HEK293 (cell line): ENCODE measurements at regions not wholly inside any gene's neighbourhood (a gene's known extent, or its start where the extent isn't known, plus 50 kb on each side); places are given as distances from the start of the nearest gene placed in this dataset.

ENCODE experiments used
- CTCF ChIA-PET: fragments of 350-600 bp; formaldehyde crosslinking; extraction: SDS; loops from one replicate; lab custom pipeline; 2021; ENCODE audit warnings: antibody characterized with exemption; lab: Yijun Ruan, JAX
- POLR2A ChIA-PET: fragments of 300-600 bp; formaldehyde crosslinking; extraction: SDS; loops from one replicate; lab custom pipeline; 2020; ENCODE audit warnings: antibody characterized with exemption, inconsistent platforms; lab: Yijun Ruan, JAX
- H3K27ac ChIP-seq: fragments of 200-500 bp; sonication (Bioruptor generic); 2 replicates; pipeline ENCODE4 v1.5.1; 2014; ENCODE audit warnings: low read depth, low read length, control low read depth, inconsistent platforms; ENCODE audit errors: extremely low read depth
- H3K36me3 ChIP-seq, 2 experiments: fragments of 200-500 bp in 1 of 2; sonication (Bioruptor generic) in 1 of 2; 1 replicate in 1 of 2; 2 replicates in 1 of 2; pipeline ENCODE4 v1.5.1; 2014 to 2017; ENCODE audit warnings: inconsistent platforms in 2 of 2, low read length in 2 of 2; ENCODE audit not compliant: control insufficient read depth in 2 of 2, insufficient read depth in 1 of 2
- H3K4me1 ChIP-seq: fragments of 200-500 bp; sonication (Bioruptor generic); 2 replicates; pipeline ENCODE4 v1.5.1; 2014; ENCODE audit warnings: mild to moderate bottlenecking, low read length, inconsistent platforms; ENCODE audit not compliant: control insufficient read depth, insufficient read depth
- H3K4me3 ChIP-seq: 2 replicates; pipeline ENCODE4 v1.5.1; 2011; ENCODE audit warnings: low read depth, mild to moderate bottlenecking, control low read depth, low read length, moderate library complexity
- H3K9me3 ChIP-seq: fragments of 200-500 bp; sonication (Bioruptor generic); 2 replicates; pipeline ENCODE4 v1.5.1; 2014; ENCODE audit warnings: low read depth, low read length, inconsistent platforms; ENCODE audit not compliant: control insufficient read depth, insufficient read depth
- BCL11A ChIP-seq: fragments of 450-650 bp; formaldehyde crosslinking; IDR thresholded peaks from 2 replicates; pipeline ENCODE4 v1.5.1; 2016; ENCODE audit warnings: low read depth, missing biosample characterization, missing genetic modification characterization
- GFI1B ChIP-seq: fragments of 450-650 bp; formaldehyde crosslinking; IDR thresholded peaks from 2 replicates; pipeline ENCODE4 v1.5.1; 2016; ENCODE audit warnings: missing biosample characterization, missing genetic modification characterization
- KLF9 ChIP-seq: fragments of 450-650 bp; formaldehyde crosslinking; IDR thresholded peaks from 2 replicates; pipeline ENCODE4 v1.5.1; 2016; ENCODE audit warnings: missing biosample characterization, missing genetic modification characterization, low read depth
- PBX3 ChIP-seq: sonication (generic); formaldehyde crosslinking; IDR thresholded peaks from 2 replicates; pipeline ENCODE4 v1.8.1; 2022; ENCODE audit warnings: mild to moderate bottlenecking, moderate library complexity, missing genetic modification reagents
- REPIN1 ChIP-seq: fragments of 450-650 bp; formaldehyde crosslinking; IDR thresholded peaks from 2 replicates; pipeline ENCODE4 v1.5.1; 2017; ENCODE audit warnings: missing biosample characterization, missing genetic modification characterization, low read depth
- SP7 ChIP-seq: fragments of 450-650 bp; formaldehyde crosslinking; IDR thresholded peaks from 2 replicates; pipeline ENCODE4 v1.5.1; 2016; ENCODE audit warnings: missing biosample characterization, missing genetic modification characterization
- ZBTB26 ChIP-seq: fragments of 450-650 bp; formaldehyde crosslinking; optimal IDR thresholded peaks from 2 replicates; pipeline ENCODE3; 2016; ENCODE audit warnings: missing biosample characterization, mild to moderate bottlenecking, missing genetic modification characterization
- ZBTB48 ChIP-seq: fragments of 450-650 bp; formaldehyde crosslinking; IDR thresholded peaks from 2 replicates; pipeline ENCODE4 v1.5.1; 2016; ENCODE audit warnings: missing biosample characterization, missing genetic modification characterization
- ZNF133 ChIP-seq: fragments of 450-650 bp; formaldehyde crosslinking; IDR thresholded peaks from 2 replicates; pipeline ENCODE4 v1.5.1; 2016; ENCODE audit warnings: missing biosample characterization, missing genetic modification characterization
- ZNF223 ChIP-seq: fragments of 450-650 bp; formaldehyde crosslinking; IDR thresholded peaks from 2 replicates; pipeline ENCODE4 v1.5.1; 2016; ENCODE audit warnings: missing biosample characterization, missing genetic modification characterization
- ZNF274 ChIP-seq, 2 experiments: fragments of 200-500 bp in 1 of 2; fragments of 450-650 bp in 1 of 2; sonication (Bioruptor generic) in 1 of 2; formaldehyde crosslinking in 1 of 2; IDR thresholded peaks; 2 replicates each; pipeline versions ENCODE4 v1.5.1 to v1.6.1; 2014 to 2016; ENCODE audit warnings: borderline replicate concordance in 1 of 2, inconsistent platforms in 1 of 2, low read length in 1 of 2, missing biosample characterization in 1 of 2, missing genetic modification characterization in 1 of 2
- ZNF311 ChIP-seq: fragments of 450-650 bp; formaldehyde crosslinking; IDR thresholded peaks from 2 replicates; pipeline ENCODE4 v1.5.1; 2017; ENCODE audit warnings: missing biosample characterization, missing genetic modification characterization, borderline replicate concordance
- ZNF324 ChIP-seq: fragments of 450-650 bp; formaldehyde crosslinking; IDR thresholded peaks from 2 replicates; pipeline ENCODE4 v1.5.1; 2016; ENCODE audit warnings: missing biosample characterization, missing genetic modification characterization
- ZNF335 ChIP-seq: fragments of 450-650 bp; formaldehyde crosslinking; conservative IDR thresholded peaks from 2 replicates; pipeline ENCODE4 v1.5.1; 2016; ENCODE audit warnings: missing biosample characterization, missing genetic modification characterization
- ZNF48 ChIP-seq: fragments of 450-650 bp; formaldehyde crosslinking; IDR thresholded peaks from 2 replicates; pipeline ENCODE4 v1.5.1; 2016; ENCODE audit warnings: missing biosample characterization, missing genetic modification characterization
- ZNF518A ChIP-seq: fragments of 450-650 bp; formaldehyde crosslinking; conservative IDR thresholded peaks from 2 replicates; pipeline ENCODE4 v1.5.1; 2016; ENCODE audit warnings: low read depth, missing biosample characterization, missing genetic modification characterization
- ZNF544 ChIP-seq: fragments of 450-650 bp; formaldehyde crosslinking; IDR thresholded peaks from 2 replicates; pipeline ENCODE4 v1.5.0; 2017; ENCODE audit warnings: missing biosample characterization, missing genetic modification characterization
- ZNF777 ChIP-seq: fragments of 450-650 bp; formaldehyde crosslinking; IDR thresholded peaks from 2 replicates; pipeline ENCODE4 v1.5.1; 2017; ENCODE audit warnings: missing biosample characterization, missing genetic modification characterization, borderline replicate concordance
- ZSCAN16 ChIP-seq: fragments of 450-650 bp; formaldehyde crosslinking; IDR thresholded peaks from 2 replicates; pipeline ENCODE4 v1.5.1; 2016; ENCODE audit warnings: missing biosample characterization, missing genetic modification characterization

- Histone ChIP-seq H3K4me1 (no peaks in the 10 kb centered on the region), H3K27ac (no peak overlapping the region), H3K9me3 (no peaks in the 10 kb centered on the region), H3K36me3 (no peaks in the 10 kb centered on the region), H3K4me3 (no peak overlapping the region)
- POLR2A ChIA-PET, result no interaction called here
- TF ChIP-seq ZNF777 (tag by site-specific recombination) (no peak), ZNF518A (no peak), ZNF133 (tag by site-specific recombination) (no peak), ZNF335 (no peak), PBX3 (CRISPR knock-in tag) (no peak), ZNF324 (no peak), GFI1B (no peak), BCL11A (tag by site-specific recombination) (no peak), SP7 (tag by site-specific recombination) (no peak), ZNF274 (IDR thresholded peaks at IDR 0.05; ENCODE audit: low read length) (no peak), ZNF274 (tag by site-specific recombination; IDR thresholded peaks at IDR 0.05; ENCODE audit: borderline replicate concordance) (no peak), ZNF311 (tag by site-specific recombination) (no peak), ZSCAN16 (tag by site-specific recombination) (no peak), ZNF544 (tag by site-specific recombination) (no peak)
- CTCF ChIA-PET, result no interaction called here
Measured at GRCh38 chr7:40935435-40935834, 767.5 kb downstream of the INHBA start.

GRCh38 chr7:40923626-40924025 lies 779.3 kb downstream of the INHBA start:
- TF ChIP-seq ZNF48 (tag by site-specific recombination), result no peak
- TF ChIP-seq ZBTB48 (tag by site-specific recombination), result no peak
- no peak for TF ChIP-seq KLF9 (tag by site-specific recombination)
- no peak for TF ChIP-seq ZBTB26 (tag by site-specific recombination)
- TF ChIP-seq ZNF223 (tag by site-specific recombination), result no peak
- no peak for TF ChIP-seq REPIN1
- ChIA-PET POLR2A (no interaction called here), CTCF (no interaction called here)
- Histone ChIP-seq H3K9me3 (no peaks in the 10 kb centered on the region), H3K4me3 (no peak overlapping the region), H3K27ac (no peak overlapping the region), H3K4me1 (no peaks in the 10 kb centered on the region), H3K36me3 (no peaks in the 10 kb centered on the region)
